Natural killer cell treated with Interleukin-12 subunit alpha and Interleukin-12 subunit beta and Interleukin-15 and Interleukin-18, amount 100 ng/mL, for 72 hours (primary cell): ENCODE measurements at regions not wholly inside any gene's neighbourhood (a gene's known extent, or its start where the extent isn't known, plus 50 kb on each side); places are given as distances from the start of the nearest gene placed in this dataset.
"Not testable (repeated sequence)": the region's sequence is repeated elsewhere in the genome, so short reads cannot be mapped to it uniquely, and the experiment has no call there.

Source experiments
- ATAC-seq, 2 donors: fragments of 150-1000 bp; cut with Tn5 transposase in 1 of 2; sonication (Bioruptor Pico), chemical (Tn5 transposase) in 1 of 2; 2 replicates each; pipeline ENCODE4 v1.10.0; 2021
- DNase-seq: peaks from one replicate; pipeline ENCODE4 v3.0.0; 2022; ENCODE audit warnings: low spot score
- H3K27ac Mint-ChIP-seq, 2 donors: 1 replicate in 1 of 2; 2 replicates in 1 of 2; pipeline ENCODE4 v1.8.0; 2022; ENCODE audit warnings: mixed read lengths in 2 of 2, mild to moderate bottlenecking in 1 of 2, moderate library complexity in 1 of 2
- H3K27me3 Mint-ChIP-seq, 2 donors: 1 replicate in 1 of 2; 2 replicates in 1 of 2; pipeline ENCODE4 v1.8.0; 2022; ENCODE audit warnings: mixed read lengths in 2 of 2
- H3K36me3 Mint-ChIP-seq: one replicate; pipeline ENCODE4 v1.8.0; 2022; ENCODE audit warnings: mixed read lengths
- H3K4me1 Mint-ChIP-seq, 2 donors: 1 replicate in 1 of 2; 2 replicates in 1 of 2; pipeline ENCODE4 v1.8.0; 2022; ENCODE audit warnings: low read depth in 2 of 2, mixed read lengths in 2 of 2, mild to moderate bottlenecking in 1 of 2
- H3K4me3 Mint-ChIP-seq: one replicate; pipeline ENCODE4 v1.8.0; 2022; ENCODE audit warnings: mixed read lengths
- H3K9me3 Mint-ChIP-seq: 2 replicates; pipeline ENCODE4 v1.8.0; 2022; ENCODE audit warnings: mixed read lengths

DNA sequence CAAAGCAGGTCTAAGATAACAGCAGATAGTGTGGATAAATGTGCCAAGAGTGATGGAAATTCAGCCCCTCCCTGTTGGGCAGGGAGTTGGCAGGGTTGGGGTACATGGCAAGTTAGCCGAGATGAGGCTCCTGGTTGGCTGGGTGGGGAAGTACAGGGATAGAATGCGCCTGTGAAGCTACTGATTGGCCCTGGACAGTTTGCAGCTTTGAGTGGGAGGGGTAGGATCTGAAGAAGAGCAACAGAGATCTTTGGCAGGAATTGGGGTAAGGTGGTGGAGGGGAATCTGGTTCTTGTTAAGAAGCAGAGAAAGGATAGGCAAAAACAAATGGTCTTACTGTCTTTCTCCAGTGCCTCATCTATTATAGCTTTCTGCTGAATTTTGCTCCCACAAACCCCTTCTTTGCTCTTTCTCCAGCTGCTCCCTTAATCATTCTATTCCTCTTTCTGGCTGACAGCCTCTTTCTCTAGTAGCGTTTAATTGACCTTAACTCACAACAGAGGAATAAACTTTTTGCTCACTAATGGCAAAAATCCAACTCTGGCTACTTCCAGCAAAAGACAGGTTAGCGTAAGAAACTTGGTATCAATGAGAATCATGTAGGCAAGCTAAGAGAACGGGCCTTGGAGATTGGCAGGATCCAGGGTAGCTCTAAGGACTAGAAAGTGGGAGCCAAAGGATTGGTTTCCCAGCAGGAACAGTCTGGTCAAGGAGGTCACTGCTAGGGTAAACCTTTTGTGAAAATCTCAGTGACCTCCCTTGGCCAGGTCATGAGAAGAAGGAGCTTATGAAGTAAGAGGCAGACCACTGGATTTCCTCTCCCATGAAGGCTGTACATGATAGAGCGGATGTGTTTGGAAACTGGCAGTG is 86.3 kb upstream of the CARMIL1 start:
- Mint-ChIP-seq H3K36me3 (no peaks in the 10 kb centered on the region), H3K27me3 (peaks cover 12 to 34% of the 10 kb centered on the region in 2 donors), H3K4me1 (peaks cover 0 to 6% of the 10 kb centered on the region in 2 donors), H3K4me3 (no peak overlapping the region), H3K27ac (no peak overlapping the region), H3K9me3 (no peaks in the 10 kb centered on the region)
- DNase-seq (no peak), ATAC-seq (no peak)

- Mint-ChIP-seq H3K4me1 (peaks cover 0 to 6% of the 10 kb centered on the region in 2 donors), H3K9me3 (no peaks in the 10 kb centered on the region), H3K27me3 (peaks cover 7 to 27% of the 10 kb centered on the region in 2 donors), H3K36me3 (no peaks in the 10 kb centered on the region), H3K4me3 (no peak overlapping the region), H3K27ac (no peak overlapping the region)
- ATAC-seq = no peak
- DNase-seq = no peak
Observed at GRCh38 chr6:25193460-25194171, 85.6 kb upstream of the CARMIL1 start.

- H3K27me3 Mint-ChIP-seq = peaks cover 7 to 27% of the 10 kb centered on the region in 2 donors
- no peak overlapping the region for H3K27ac Mint-ChIP-seq
- ATAC-seq (no peak), DNase-seq (no peak)
- H3K9me3 Mint-ChIP-seq = no peaks in the 10 kb centered on the region
- peaks cover 0 to 6% of the 10 kb centered on the region in 2 donors for H3K4me1 Mint-ChIP-seq
- no peak overlapping the region for H3K4me3 Mint-ChIP-seq
- no peaks in the 10 kb centered on the region for H3K36me3 Mint-ChIP-seq
Observed at GRCh38 chr6:25194172-25194678, 84.9 kb upstream of the CARMIL1 start.

DNA sequence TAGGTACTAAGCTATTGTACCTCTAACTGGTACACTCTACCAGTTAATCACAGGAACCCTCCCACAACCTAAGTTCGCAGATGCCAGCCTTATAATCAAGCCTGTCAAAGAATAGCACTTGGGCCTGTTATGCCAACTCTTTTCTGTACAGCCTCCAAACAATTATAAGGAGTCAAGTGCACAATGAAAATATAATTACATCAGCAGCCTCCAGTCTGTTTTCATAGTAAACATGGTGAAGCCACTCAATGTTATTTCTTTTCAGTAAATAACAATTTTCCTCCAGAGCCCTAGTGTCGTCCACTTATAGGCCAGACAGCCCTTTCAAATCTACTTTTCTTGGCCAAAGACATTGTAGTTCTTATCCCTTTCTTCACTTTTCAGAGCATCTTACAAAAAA is 82.7 kb upstream of the CARMIL1 start:
- no peaks in the 10 kb centered on the region for H3K9me3 Mint-ChIP-seq
- peaks cover 7 to 19% of the 10 kb centered on the region in 2 donors for H3K27me3 Mint-ChIP-seq
- DNase-seq (no peak), ATAC-seq (no peak)
- H3K4me1 Mint-ChIP-seq = peaks cover 0 to 6% of the 10 kb centered on the region in 2 donors
- no peak overlapping the region for H3K4me3 Mint-ChIP-seq
- no peaks in the 10 kb centered on the region for H3K36me3 Mint-ChIP-seq
- H3K27ac Mint-ChIP-seq = no peak overlapping the region

GRCh38 chr6:25197111-25197510 is 82.1 kb upstream of the CARMIL1 start:
- no peak for ATAC-seq
- Mint-ChIP-seq H3K9me3 (no peaks in the 10 kb centered on the region), H3K36me3 (no peaks in the 10 kb centered on the region), H3K4me1 (peaks cover 0 to 6% of the 10 kb centered on the region in 2 donors), H3K4me3 (no peak overlapping the region), H3K27me3 (peaks cover 7 to 17% of the 10 kb centered on the region in 2 donors), H3K27ac (no peak overlapping the region)
- no peak for DNase-seq

DNA sequence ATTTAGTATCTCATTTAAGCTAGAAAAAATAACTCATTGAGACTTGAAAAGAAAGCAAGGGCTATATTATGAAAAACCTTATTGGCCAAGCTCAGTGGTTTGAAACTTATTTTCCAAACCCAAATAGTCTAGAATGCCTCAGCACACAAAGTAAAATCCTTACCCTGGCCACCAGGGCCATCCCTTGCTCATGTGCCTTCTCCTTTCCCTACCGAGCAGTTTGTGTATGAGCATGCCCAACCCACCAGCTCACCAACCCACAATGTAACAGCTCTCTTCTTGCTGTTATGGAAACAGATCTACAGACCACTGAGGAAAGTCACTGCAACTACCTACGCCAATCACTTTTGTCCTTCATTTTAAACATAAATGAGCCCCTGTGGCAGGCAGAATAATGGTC is 79.6 kb upstream of the CARMIL1 start:
- DNase-seq (no peak), ATAC-seq (no peak)
- Mint-ChIP-seq H3K9me3 (no peaks in the 10 kb centered on the region), H3K27ac (no peak overlapping the region), H3K27me3 (no peaks in the 10 kb centered on the region), H3K4me1 (peaks cover 0 to 3% of the 10 kb centered on the region in 2 donors), H3K4me3 (no peak overlapping the region), H3K36me3 (peaks cover 3% of the 10 kb centered on the region)

- no peak overlapping the region for H3K27ac Mint-ChIP-seq
- no peak overlapping the region for H3K4me3 Mint-ChIP-seq
- DNase-seq = no peak
- no peak for ATAC-seq
- H3K36me3 Mint-ChIP-seq = peaks cover 6% of the 10 kb centered on the region
- no peaks in the 10 kb centered on the region for H3K9me3 Mint-ChIP-seq
- no peaks in the 10 kb centered on the region for H3K4me1 Mint-ChIP-seq
- peaks cover 4 to 5% of the 10 kb centered on the region in 2 donors for H3K27me3 Mint-ChIP-seq
Observed at GRCh38 chr6:25202504-25202903, 76.7 kb upstream of the CARMIL1 start.

- ATAC-seq (no peak), DNase-seq (no peak)
- no peak overlapping the region for H3K4me3 Mint-ChIP-seq
- H3K27me3 Mint-ChIP-seq = peaks cover 11 to 22% of the 10 kb centered on the region in 2 donors
- H3K4me1 Mint-ChIP-seq = no peaks in the 10 kb centered on the region
- peaks cover 8% of the 10 kb centered on the region for H3K9me3 Mint-ChIP-seq
- H3K36me3 Mint-ChIP-seq = peaks cover 18% of the 10 kb centered on the region
- no peak overlapping the region for H3K27ac Mint-ChIP-seq
Observed at GRCh38 chr6:25205629-25206028, 73.5 kb upstream of the CARMIL1 start.

DNA sequence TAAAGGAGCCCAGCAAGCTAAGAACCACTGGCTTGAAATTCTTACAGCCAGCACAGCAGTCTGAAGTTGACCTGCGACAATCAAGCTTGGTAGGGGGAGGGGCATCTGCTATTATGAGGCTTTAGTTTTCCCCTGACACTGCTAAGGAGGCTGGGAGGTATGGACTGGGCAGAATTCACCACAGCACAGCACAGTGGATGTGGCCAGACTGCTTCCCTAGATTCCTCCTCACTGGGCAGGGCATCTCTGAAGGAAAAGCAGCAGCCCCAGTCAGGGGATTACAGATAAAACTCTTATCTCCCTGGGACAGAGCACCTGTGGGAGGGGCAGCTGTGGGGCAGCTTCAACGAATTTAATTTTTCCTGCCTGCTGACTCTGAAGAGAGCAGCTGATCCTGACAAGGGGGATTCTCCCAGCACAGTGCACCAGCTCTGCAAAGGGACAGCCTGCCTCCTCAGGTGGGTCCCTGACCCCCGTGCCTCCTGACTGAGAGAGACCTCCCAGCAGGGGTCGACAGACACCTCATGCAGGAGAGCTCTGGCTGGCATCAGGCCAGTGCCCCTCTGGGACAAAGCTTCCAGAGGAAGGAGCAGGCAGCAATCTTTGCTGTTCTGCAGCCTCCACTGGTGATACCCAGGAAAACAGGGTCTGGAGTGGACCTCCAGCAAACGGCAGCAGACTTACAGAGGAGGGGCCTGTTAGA is 71.6 kb upstream of the CARMIL1 start:
- not testable (repeated sequence) for H3K27ac Mint-ChIP-seq, H3K4me3 Mint-ChIP-seq, ATAC-seq, H3K9me3 Mint-ChIP-seq, DNase-seq, H3K4me1 Mint-ChIP-seq
- peaks cover 28% of the 10 kb centered on the region for H3K36me3 Mint-ChIP-seq
- peaks cover 13 to 28% of the 10 kb centered on the region in 2 donors for H3K27me3 Mint-ChIP-seq

DNA sequence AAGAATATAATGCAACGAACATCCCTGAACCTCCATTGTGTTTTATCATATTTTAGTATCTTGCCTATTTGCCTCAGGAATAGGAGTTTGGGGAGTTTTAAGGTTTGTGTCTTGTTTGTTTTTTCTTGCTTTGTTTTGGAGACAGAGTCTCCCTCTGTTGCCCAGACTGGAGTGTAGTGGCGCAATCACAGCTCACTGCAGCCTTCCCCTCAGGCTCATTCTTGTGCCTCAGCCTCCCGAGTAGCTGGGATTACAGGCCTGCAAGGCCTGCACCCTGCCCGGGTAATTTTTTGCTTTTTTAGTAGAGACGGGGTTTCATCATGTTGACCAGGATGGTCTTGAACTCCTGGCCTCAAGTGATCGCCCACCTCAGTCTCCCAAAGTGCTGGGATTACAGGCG is 63.3 kb upstream of the CARMIL1 start:
- peaks cover 10% of the 10 kb centered on the region for H3K36me3 Mint-ChIP-seq
- no peaks in the 10 kb centered on the region for H3K9me3 Mint-ChIP-seq
- peaks cover 2 to 6% of the 10 kb centered on the region in 2 donors for H3K27me3 Mint-ChIP-seq
- H3K4me3 Mint-ChIP-seq = no peak overlapping the region
- peaks cover 0 to 7% of the 10 kb centered on the region in 2 donors for H3K4me1 Mint-ChIP-seq
- H3K27ac Mint-ChIP-seq = no peak overlapping the region
- no peak for ATAC-seq
- DNase-seq = no peak

GRCh38 chr6:25217302-25217701 is 61.9 kb upstream of the CARMIL1 start:
- DNase-seq = no peak
- Mint-ChIP-seq H3K9me3 (no peaks in the 10 kb centered on the region), H3K4me1 (peaks cover 0 to under 1% of the 10 kb centered on the region in 2 donors), H3K27ac (peak overlapping the region in 1 of 2 donors; percentile 31), H3K4me3 (no peak overlapping the region), H3K27me3 (no peaks in the 10 kb centered on the region), H3K36me3 (no peaks in the 10 kb centered on the region)
- ATAC-seq = no peak

GRCh38 chr6:25217829-25218228 is 61.3 kb upstream of the CARMIL1 start:
- H3K9me3 Mint-ChIP-seq = no peaks in the 10 kb centered on the region
- no peaks in the 10 kb centered on the region for H3K27me3 Mint-ChIP-seq
- DNase-seq = no peak
- H3K27ac Mint-ChIP-seq = peak overlapping the region in 1 of 2 donors; percentile 31
- no peak for ATAC-seq
- H3K4me1 Mint-ChIP-seq = no peaks in the 10 kb centered on the region
- no peaks in the 10 kb centered on the region for H3K36me3 Mint-ChIP-seq
- H3K4me3 Mint-ChIP-seq = no peak overlapping the region

DNA sequence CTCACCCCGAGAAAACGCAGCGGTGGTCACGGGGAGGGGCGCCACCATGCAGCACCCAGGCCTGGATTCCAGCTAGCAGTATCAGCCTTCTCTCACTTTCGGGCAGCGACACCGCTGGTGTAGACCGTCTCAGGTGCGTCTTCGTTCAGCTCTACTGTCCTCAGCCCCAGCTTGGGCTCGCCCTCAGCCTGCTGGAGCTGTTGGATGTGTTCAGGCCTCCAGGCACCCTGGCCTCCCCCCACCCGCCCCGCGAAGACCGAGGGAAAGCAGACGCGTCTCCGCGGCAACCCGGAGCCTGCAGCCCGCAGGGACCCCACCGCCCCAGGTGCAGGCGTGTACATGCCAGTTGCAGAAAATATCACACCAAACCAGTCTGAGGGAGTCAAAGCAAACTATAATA is 60.8 kb upstream of the CARMIL1 start:
- Mint-ChIP-seq H3K27ac (no peak overlapping the region), H3K4me3 (no peak overlapping the region), H3K4me1 (peaks cover 2% of the 10 kb centered on the region in 2 donors), H3K36me3 (no peaks in the 10 kb centered on the region), H3K27me3 (no peaks in the 10 kb centered on the region), H3K9me3 (no peaks in the 10 kb centered on the region)
- ATAC-seq = no peak
- DNase-seq = no peak
